SW480 (cell line): ENCODE measurements at regions not wholly inside any gene's neighbourhood (a gene's known extent, or its start where the extent isn't known, plus 50 kb on each side); places are given as distances from the start of the nearest gene placed in this dataset.

Experiments
- DNase-seq: peaks from one replicate; pipeline ENCODE4 v3.0.0-alpha.2; 2016; ENCODE audit warnings: low spot score

DNA sequence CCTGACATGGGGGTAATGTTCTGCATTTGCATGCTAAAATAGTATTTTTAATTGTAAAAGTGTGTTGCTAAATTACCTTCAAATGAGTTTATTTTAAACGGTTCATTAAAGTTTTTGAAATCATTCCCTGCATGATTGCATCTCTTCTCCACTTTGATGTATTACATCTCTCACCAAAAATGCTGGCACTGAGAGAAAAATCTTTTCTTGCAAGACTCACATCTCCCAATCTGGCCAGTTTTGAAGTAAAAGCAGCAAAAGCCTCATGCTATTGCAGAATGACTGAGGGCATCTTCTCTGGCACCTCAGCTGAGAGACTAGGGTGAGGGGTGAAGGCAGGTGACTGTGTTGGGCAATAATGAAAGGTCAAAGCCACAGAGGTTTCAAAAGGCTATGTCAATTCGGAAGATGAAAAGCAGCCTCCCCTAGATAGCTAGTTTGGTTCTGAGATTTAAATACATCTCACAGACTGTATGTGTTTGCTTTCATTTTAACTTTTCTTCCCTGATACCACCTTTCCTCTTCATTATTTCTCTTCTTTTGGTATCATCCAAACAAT is 292.2 kb upstream of the RAG2 start:
- DNase-seq, result no peak

DNA sequence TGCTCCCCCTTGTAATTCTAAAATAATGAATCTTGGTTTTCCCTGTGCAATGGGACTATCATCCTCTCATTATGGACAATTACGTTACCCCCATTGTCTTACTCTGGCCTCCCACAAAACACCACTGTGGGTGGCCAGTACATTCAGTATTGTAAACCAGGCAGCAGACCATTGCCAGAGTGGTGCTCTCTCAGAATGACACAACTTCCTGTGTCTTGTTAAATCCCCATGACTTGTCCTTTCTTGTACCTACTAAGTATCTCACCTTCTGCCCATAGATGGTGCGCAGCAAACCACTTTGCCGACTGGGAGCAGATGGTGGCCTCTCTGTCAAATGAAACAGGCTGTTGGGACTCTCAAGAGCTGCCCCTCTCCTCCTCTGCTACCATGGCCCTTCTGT is 287.1 kb upstream of the RAG2 start:
- no peak for DNase-seq

DNA sequence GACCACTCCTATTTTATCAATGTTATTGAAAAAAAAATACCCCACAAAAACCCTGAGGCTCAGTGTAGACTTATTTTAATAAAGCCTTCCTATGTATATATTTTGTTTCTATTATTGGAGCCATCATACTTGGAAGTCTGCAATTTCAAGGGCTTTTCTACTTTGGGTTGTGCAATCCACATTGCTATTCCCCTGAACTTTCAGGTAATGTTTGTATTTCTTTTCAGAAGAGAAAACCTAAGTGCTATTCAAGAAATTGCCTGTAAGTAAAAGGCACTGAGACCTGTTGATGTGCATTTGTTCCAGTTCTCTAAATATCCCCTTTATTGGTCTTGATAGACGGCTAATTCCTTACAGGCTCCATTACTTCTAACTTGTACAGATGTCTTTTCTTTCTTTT is 280.7 kb upstream of the RAG2 start:
- no peak for DNase-seq

DNA sequence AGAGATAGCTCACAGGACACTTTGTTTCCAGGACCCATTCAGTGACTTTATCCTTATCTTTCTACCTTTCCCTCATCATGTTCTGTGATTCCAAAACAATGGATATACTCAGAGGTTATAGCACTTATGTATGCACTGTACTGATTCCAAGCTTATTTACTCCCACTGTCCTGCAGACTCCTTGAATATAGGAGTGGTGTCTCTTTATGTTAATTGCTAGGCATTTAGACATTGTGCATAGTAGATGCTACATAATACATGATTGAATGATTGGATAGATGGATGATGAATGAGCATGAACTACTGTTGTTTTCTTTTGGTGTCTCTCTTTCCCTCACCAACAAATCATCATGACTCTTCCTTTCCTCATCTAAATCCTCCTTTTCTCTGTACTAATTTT is 279.1 kb upstream of the RAG2 start:
- no peak for DNase-seq

DNA sequence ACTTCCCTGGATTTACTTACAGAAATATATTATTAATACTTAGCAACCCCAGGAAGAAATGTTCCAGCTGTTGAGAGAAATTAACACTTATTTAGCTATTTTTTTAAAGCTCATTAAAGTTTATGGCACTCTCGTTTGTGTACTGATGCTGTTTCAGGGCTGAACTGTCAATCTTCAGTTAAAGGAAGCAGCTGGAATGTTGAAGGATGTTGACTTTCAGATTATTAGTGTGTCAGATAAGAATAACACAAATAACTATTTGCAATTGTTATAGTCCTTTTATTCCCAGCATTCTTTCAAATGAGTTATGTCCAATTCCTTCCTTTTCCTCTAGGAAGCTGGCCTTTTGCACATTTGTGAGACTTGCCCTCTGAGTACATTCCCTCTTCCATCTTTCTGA is 278.2 kb upstream of the RAG2 start:
- DNase-seq, result no peak

DNA sequence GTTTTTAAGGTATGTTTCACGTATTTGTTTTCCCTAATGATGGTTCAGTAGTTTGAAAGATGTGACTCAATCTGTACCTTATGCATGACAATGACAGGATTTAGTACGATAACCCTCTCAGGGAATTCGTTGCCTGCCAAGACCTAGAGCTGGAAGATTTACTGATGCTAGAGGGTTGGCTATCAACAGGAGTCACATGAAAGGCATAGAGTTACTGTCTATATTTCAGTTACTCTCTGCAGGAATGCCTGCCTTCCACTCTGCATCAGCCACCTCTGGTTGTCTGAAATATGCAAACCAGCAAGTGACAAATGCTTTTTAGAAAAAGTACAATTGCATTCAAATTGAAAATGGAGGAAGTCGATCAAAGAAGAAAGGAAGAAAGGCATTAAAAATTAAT is 276.3 kb upstream of the RAG2 start:
- DNase-seq, result no peak

DNA sequence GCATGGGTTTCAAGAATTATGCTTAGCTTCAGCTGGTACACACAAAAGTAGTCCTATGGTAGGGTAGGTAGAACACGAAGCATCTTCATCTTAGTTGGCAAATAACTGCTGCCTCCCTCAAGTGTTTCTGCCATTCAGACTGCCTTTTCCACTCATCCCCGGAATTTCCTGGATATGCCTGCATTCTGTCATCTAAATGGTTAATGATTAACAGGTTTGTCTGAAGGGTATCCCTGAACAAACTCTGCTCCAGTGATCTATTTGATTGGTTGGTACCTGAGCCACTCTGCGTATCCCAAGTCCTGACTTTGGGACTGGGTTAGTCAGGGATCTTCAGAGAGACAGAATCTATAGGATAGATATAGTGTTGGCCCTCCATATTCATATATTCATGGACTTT is 272.3 kb upstream of the RAG2 start:
- peak; percentile 20 for DNase-seq

DNA sequence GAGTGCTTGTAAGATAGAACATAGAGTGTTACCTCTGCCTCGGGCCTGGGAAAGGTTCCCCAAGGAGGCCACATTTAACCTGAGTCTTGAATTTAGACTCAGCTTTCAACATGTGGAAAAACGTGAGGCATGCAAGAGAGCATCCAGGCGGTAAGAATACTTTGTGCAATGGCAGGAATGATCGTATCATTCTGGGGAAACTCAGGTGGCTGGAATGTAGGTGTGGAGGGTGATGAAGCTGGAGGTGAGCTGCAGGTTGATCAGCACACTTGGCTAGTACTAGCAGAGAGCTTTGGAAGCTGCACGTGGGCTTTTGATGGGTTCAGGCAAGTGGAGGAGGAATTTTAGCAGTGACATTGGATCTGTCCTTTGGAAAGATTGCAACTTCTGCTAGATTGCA is 270.3 kb upstream of the RAG2 start:
- DNase-seq, result no peak

DNA sequence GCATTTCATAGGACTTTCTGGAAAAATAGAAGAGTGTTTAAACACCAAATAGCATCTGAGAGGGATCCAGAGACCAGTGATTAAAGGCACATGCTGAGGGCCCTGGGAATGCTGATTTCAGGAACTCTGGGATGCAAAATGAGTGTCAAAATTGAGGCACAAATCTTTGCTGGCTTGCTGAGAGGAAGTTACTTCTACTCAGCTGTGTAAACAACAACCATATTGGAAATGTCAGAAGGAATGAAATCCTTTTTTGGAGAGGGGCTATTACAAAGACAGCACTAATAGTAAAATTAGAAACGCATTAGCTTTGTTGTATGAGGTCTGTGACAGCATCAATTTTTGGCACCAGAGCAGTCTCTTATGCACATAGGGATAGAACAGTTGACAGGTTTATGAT is 267.8 kb upstream of the RAG2 start:
- no peak for DNase-seq

DNA sequence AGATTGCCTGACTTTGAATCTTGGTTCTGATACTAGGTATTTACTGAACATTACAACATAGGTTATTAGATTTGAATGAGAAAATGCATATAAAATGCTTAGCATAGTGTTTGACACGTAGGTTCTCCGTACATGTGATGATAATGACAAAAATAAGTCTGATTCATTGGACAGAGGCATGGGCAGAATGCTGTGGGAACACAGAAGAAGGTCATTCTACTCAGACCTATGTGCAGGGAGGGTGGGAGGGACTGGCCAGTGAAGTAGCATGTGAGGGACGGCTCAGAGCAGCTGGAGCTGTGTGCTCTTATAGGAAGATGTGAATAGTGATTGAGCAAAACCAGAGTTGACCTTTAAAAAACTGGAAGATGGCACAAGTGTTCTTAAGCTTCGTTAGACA is 256.8 kb upstream of the RAG2 start:
- DNase-seq, result no peak

DNA sequence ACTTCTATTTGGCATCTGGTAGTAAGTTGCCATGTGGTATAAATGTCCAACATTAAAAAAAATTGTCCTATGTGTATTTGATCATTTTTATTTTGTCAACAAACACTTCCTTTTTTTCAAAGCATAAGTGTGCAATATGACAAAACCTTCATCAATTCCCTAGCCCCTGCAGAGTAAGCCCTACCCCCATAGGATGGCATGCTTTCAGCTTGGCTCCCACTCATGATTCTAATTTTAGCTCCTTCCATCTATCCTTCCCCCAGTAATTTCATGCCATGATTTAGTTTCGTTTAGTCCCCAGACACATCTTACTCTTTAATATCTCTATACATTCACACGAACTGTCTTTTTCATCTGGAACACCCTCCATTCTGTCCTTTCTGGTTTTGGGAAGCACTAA is 250.6 kb upstream of the RAG2 start:
- DNase-seq, result no peak

DNA sequence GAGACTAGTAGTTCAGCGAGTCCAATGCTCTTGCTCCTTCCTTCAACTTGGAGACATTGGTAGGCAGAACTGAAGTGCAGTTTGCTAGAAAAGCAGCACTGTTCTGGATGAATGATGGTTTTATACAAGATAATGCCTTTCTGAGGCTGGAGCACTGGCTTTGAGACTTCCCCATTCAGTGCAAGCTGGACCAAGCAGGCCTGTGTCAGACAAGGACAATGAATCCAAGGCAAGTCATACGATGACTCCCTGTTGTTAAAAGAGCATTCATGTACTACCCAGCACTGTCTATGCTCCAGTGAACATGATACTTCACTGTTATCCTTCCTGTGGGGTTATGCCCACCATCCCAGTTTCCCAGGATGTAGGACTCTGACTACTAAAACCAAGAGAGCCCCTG is 242.3 kb upstream of the RAG2 start:
- DNase-seq, result no peak

DNA sequence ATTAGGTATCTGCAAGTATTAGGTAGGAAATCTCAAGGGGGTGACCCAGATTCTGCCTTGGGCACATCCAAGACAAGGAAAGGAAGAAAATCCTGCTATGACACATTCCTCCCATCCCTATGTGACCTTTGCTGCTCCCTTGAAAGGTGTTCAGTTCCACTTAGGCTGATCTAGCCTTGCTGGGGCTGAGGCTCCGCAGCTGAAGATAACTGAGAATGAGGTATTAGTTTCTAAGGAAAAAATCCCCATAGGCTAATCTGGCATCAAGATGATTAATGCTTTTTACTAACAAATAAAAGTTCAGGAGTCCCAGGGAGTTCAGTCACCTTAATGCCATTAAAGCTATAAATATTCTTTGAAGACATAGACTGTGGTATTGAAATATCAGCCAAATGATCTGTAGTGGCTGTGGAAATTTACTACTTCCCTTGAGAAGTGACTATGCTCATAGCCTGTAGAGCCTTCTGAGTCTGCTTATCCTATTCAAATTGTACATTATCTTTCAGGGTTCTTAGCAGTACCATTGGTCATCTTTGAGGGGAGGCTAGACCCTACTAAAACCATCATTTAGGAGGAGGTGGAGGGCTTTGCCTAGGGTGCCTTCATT is 239.9 kb upstream of the RAG2 start:
- no peak for DNase-seq

DNA sequence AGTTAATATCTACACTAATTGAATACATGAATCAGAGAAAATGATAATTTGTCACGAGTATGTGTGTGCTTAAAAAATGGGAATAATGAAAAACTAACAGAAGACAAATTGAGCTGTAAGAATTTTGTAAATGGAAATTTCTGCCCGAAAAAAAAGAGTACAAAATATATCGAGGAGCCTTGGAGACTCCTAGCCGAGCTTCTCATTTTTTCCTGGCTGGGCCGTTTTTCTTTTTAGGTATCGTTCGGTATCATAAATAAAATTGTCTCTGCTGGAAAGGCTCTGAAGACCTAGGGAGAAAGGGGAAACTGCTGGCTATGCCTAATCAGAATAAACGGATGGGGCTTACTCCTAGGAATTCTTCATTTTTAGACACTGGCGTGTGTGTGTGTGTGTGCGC is 227.2 kb upstream of the RAG2 start:
- DNase-seq, result no peak

DNA sequence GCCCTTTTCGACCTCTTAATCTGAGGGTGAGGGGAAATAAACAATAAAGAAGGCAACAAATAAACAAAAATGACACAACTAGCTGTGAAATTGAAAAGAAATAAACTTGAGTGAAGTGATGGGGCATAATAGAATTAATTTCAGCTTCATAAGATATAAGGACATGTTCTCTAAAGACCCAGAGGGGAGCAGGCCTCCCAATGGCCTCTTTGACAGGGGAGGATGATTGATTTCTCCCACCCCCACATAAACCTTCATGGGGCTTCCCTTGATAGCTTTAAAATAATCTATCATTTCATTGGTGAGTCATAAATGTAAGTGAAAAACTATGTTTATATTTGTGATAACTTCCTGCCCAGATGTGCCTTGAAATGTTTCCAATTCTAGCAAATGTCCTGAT is 226.3 kb upstream of the RAG2 start:
- DNase-seq, result no peak

DNA sequence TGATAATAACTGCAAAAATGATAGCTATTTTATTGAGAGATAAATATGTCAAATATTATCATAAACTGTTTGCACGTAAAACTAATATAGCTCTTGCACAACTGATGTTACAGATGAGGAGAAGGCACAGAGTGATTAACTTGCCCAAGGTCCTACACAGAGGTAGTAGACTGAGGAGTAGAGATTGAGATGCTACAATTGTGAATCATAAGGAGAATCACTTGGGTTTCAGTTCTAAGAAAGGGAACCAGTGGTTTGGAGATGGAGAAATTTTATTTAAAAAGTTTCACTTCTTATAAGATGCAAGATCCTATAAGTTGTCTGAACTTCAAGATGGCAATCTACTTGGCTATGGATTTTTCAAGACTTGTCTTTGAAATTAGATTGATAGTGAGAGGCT is 224.8 kb upstream of the RAG2 start:
- DNase-seq, result no peak

DNA sequence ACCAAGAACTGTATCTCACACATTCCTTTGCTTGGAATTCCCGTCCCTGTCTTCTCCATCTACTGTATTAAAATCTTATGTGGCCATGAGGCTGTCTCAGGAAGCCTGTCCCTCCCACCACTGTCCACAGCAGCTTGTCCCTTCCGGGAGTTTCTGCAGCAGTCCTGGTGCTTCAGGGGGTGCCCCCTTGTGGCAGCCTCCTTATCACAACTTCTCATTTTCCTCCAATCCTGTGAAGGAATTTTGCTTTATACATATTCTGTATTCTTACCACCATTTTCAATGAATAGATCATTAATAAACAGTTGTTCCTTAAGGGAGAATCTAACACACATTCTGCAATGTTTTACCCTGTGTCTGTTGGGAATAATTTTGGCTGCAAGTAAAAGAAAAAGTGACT is 220.4 kb upstream of the RAG2 start:
- DNase-seq, result peak; percentile 18

DNA sequence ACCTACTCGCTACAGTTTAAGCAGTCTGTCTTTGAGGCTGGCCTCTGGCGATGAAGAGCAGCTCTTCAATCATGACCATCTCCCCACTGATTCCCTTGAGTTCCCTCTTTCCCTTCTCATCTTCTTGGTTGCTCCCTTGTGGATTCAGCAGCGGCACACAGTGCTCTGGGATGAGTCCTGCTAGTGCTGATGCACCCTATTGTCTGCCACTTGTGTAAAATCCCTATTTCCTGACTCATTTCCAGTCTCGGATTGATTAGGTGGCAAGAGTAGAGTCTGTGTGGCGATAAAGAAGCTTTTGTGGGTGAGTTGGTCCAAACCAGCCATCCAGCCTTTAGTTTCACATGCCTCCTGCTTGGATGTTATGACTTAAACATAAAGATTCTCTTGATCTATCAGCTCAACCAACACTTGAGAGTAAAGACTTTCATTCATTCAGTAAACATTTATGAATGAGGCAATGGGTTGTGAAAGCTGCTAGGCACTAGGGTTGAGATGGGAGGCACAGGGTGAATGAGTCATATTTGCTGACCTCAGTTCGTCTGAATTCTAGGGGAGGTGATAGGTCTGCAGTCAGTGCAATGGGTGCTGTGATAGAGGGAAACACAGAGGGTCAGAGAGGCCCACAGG is 219.4 kb upstream of the RAG2 start:
- DNase-seq, result peak; percentile 17

DNA sequence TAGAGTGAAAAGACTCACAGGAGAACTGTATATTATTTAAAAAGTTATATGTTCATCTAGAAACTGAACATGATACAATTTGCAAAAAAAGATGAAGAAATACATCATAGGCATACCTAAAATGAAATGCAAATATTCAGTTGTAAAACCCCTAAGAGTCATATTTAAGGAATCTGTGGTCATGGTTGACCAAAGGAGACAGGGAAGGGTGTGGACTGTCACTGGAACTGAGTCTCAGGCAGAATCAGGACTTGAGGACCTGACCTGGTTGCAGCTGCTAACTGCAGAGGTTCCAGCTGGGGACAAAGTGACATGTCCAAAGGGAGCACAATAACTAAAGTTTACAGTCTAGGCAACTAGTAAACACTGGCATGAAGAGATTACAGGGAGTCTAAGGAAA is 211.3 kb upstream of the RAG2 start:
- DNase-seq, result no peak

DNA sequence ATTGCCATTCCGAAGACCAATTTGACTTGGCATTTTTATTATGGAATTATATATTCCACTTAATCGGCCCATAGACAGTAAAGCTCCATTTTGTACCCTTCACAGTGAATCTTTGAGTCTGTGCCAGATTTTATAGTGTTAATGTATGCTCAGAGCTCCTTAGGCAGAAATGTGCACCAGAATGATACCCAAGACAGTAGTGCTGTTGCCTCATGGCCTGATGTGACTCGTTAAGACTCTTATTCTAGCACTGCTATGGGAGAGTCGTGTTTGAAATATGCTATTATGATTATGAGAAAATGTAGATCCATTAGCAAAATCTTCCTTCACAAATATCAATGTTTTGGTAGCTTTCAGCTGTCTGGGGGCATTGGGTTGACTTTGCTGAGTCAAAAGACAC is 209.8 kb upstream of the RAG2 start:
- DNase-seq, result no peak

DNA sequence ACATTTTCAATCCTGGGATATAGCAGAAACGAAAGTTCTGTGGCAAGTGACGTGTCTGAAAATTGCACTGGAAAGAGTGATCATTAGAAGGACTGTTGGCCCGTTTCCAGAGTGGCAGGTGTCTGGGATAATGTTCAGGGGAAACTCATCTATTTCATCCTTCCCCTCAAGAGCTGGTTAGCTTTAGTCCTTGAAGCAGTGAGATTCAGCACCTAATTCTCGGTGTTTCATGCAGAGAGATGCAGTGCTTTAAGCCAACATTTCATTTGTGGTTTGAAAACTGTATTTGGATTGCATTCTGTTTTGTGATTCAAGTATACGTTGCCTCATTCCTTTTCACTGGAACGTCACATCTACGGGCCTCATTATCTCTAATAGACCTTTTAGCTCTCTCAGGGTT is 205.0 kb upstream of the RAG2 start:
- no peak for DNase-seq

DNA sequence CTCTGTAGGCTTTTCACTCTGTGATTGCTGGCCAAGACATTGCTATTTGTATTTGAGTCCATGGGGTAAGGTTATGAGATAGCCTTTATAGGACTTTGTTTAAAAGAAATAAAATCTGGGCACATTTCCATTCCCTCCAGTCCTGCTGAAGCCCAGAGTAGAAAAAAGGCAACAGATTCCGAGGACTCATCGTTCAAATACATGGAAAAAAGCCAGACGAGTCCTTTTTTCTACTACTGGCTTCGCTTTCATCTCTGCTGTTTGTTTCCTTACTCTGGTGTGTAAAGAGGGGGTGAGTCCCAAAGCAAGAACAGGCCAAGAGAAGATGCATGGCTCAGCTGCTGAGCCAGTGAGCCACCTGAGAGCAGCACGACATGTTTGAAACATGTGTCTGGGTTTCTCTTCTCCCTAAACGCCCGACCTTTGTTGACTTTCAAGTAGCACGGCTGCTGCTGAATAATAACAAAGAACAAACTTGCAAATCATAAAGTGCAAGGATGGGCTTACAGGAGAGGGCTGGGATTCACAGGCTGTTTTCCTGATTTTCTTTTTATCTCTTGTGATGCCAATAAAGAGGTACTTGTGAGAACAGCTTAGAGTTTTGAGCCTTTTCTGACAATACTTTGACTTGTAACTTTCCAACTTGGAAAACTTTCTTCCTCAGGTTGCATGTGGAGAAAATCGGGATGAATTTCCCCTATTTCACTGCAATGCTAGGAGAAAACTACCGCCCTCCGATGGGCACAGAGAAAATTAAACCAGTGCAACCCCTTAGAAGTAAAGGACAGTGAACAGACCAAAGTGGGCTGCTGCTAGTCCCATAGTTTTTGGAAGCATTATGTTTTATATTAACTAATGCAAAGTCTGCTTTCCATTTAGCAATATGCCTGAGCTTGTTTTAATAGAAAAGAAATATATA is 195.2 kb upstream of the RAG2 start:
- no peak for DNase-seq

DNA sequence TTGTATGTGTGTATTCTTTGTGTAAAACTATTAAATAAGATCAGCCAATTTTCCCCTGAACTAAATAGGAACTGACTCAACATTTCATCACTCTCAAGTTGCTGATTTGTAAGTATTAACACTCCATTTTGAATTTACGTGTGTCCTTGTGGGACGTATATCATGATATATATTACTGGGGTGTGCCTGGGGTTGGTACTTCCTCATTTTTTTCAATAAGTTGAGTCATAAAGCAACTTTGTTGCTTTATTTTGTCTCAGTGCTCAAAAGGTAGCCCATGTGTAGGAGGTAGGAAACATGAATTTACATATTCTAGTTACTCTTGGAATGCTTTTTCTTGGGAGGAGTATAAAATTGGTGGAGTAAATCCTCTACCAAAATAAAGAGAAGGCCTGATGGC is 193.9 kb upstream of the RAG2 start:
- DNase-seq, result no peak
